HG03060 (cell line): ENCODE measurements at regions not wholly inside any gene's neighbourhood (a gene's known extent, or its start where the extent isn't known, plus 50 kb on each side); places are given as distances from the start of the nearest gene placed in this dataset.
"Not testable (repeated sequence)": the region's sequence is repeated elsewhere in the genome, so short reads cannot be mapped to it uniquely, and the experiment has no call there.

Source experiments
- ATAC-seq: cut with Tn5 transposase; IDR thresholded peaks from one replicate; pipeline ENCODE4 v1.9.1; 2021; ENCODE audit warnings: low read depth, moderate number of reproducible peaks; ENCODE audit not compliant: unreplicated experiment

- ATAC-seq, result no peak
These were observed 212.4 kb downstream of the RPIA start for GRCh38 chr2:88903749-88904353.

- ATAC-seq, result no peak
These were observed 221.8 kb downstream of the RPIA start for GRCh38 chr2:88913280-88913679.

- no peak for ATAC-seq
These were observed 227.7 kb downstream of the RPIA start for GRCh38 chr2:88919087-88919738.

- ATAC-seq, result not testable (repeated sequence)
These were observed 228.9 kb downstream of the RPIA start for GRCh38 chr2:88920399-88920798.

- ATAC-seq, result no peak
These were observed 233.1 kb downstream of the RPIA start for GRCh38 chr2:88924533-88924932.

- ATAC-seq, result no peak
These were observed 234.4 kb downstream of the RPIA start for GRCh38 chr2:88925770-88926462.

GRCh38 chr2:88927128-88927527 is 235.7 kb downstream of the RPIA start:
- no peak for ATAC-seq

- no peak for ATAC-seq
These were observed 239.2 kb downstream of the RPIA start for GRCh38 chr2:88930659-88931058.

GRCh38 chr2:88932686-88933085 is 241.2 kb downstream of the RPIA start:
- no peak for ATAC-seq

GRCh38 chr2:88933091-88933490 is 241.6 kb downstream of the RPIA start:
- no peak for ATAC-seq

GRCh38 chr2:88933980-88934379 is 242.5 kb downstream of the RPIA start:
- no peak for ATAC-seq

- ATAC-seq, result not testable (repeated sequence)
These were observed 249.7 kb downstream of the RPIA start for GRCh38 chr2:88941178-88941577.

- no peak for ATAC-seq
These were observed 251.3 kb downstream of the RPIA start for GRCh38 chr2:88942798-88943197.

GRCh38 chr2:88949336-88949735 is 257.9 kb downstream of the RPIA start:
- ATAC-seq, result no peak

- ATAC-seq, result no peak
These were observed 258.5 kb downstream of the RPIA start for GRCh38 chr2:88950010-88950409.

- no peak for ATAC-seq
These were observed 264.1 kb downstream of the RPIA start for GRCh38 chr2:88955607-88956006.

- no peak for ATAC-seq
These were observed 268.2 kb downstream of the RPIA start for GRCh38 chr2:88959480-88960204.

GRCh38 chr2:88961323-88961722 is 269.9 kb downstream of the RPIA start:
- not testable (repeated sequence) for ATAC-seq

- ATAC-seq, result no peak
These were observed 276.4 kb downstream of the RPIA start for GRCh38 chr2:88967844-88968243.

GRCh38 chr2:88978011-88978410 is 286.5 kb downstream of the RPIA start:
- not testable (repeated sequence) for ATAC-seq

GRCh38 chr2:88978446-88978845 is 287.0 kb downstream of the RPIA start:
- not testable (repeated sequence) for ATAC-seq
